ENCODE measurements at regions not wholly inside any gene's neighbourhood (a gene's known extent, or its start where the extent isn't known, plus 50 kb on each side); places are given as distances from the start of the nearest gene placed in this dataset.

DNA sequence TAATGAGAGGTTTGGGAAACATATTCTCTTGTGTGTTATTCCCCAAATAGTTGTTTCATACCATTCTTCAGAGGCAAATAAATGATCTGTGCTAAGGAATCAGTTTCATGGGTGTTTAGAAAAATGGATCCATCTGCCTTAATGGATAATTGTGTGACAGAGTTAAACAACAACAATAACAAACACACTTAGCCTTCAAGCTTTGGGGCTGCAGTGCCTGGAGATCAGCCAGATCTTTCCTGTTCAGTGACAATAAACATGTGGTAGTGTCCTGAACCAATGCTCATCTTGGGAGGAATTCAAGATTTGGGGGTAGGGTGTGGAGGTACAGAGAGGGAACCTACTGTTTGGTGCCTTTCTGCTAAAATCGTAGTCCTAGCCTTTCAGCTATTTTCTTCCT is 93.7 kb upstream of the PRICKLE1 start:
- no peak for TF ChIP-seq CREB1 (CRISPR knock-in tag; IDR thresholded peaks at IDR 0.05)
- no peak for TF ChIP-seq ATF1 (CRISPR knock-in tag; IDR thresholded peaks at IDR 0.05)
- no peak for TF ChIP-seq TEAD4 (CRISPR knock-in tag; IDR thresholded peaks at IDR 0.05)
- TF ChIP-seq IRF2 (CRISPR knock-in tag; IDR thresholded peaks at IDR 0.05; ENCODE audit: borderline replicate concordance, low read depth) = no peak
- no peak for TF ChIP-seq ZNF121 (CRISPR knock-in tag; IDR thresholded peaks at IDR 0.05)
- no peak for TF ChIP-seq HMGA2 (CRISPR knock-in tag; IDR thresholded peaks at IDR 0.05)
- TF ChIP-seq, protein P1, sequence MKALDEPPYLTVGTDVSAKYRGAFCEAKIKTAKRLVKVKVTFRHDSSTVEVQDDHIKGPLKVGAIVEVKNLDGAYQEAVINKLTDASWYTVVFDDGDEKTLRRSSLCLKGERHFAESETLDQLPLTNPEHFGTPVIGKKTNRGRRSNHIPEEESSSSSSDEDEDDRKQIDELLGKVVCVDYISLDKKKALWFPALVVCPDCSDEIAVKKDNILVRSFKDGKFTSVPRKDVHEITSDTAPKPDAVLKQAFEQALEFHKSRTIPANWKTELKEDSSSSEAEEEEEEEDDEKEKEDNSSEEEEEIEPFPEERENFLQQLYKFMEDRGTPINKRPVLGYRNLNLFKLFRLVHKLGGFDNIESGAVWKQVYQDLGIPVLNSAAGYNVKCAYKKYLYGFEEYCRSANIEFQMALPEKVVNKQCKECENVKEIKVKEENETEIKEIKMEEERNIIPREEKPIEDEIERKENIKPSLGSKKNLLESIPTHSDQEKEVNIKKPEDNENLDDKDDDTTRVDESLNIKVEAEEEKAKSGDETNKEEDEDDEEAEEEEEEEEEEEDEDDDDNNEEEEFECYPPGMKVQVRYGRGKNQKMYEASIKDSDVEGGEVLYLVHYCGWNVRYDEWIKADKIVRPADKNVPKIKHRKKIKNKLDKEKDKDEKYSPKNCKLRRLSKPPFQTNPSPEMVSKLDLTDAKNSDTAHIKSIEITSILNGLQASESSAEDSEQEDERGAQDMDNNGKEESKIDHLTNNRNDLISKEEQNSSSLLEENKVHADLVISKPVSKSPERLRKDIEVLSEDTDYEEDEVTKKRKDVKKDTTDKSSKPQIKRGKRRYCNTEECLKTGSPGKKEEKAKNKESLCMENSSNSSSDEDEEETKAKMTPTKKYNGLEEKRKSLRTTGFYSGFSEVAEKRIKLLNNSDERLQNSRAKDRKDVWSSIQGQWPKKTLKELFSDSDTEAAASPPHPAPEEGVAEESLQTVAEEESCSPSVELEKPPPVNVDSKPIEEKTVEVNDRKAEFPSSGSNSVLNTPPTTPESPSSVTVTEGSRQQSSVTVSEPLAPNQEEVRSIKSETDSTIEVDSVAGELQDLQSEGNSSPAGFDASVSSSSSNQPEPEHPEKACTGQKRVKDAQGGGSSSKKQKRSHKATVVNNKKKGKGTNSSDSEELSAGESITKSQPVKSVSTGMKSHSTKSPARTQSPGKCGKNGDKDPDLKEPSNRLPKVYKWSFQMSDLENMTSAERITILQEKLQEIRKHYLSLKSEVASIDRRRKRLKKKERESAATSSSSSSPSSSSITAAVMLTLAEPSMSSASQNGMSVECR (CRISPR knock-in tag; IDR thresholded peaks at IDR 0.05; ENCODE audit: borderline replicate concordance) = no peak
- TF ChIP-seq, protein P2, sequence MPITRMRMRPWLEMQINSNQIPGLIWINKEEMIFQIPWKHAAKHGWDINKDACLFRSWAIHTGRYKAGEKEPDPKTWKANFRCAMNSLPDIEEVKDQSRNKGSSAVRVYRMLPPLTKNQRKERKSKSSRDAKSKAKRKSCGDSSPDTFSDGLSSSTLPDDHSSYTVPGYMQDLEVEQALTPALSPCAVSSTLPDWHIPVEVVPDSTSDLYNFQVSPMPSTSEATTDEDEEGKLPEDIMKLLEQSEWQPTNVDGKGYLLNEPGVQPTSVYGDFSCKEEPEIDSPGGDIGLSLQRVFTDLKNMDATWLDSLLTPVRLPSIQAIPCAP (CRISPR knock-in tag; IDR thresholded peaks at IDR 0.05) = no peak
- TF ChIP-seq FOXK1 (CRISPR knock-in tag; IDR thresholded peaks at IDR 0.05) = no peak
- no peak for TF ChIP-seq ZNF423 (CRISPR knock-in tag; IDR thresholded peaks at IDR 0.05)
- TF ChIP-seq, protein P3, sequence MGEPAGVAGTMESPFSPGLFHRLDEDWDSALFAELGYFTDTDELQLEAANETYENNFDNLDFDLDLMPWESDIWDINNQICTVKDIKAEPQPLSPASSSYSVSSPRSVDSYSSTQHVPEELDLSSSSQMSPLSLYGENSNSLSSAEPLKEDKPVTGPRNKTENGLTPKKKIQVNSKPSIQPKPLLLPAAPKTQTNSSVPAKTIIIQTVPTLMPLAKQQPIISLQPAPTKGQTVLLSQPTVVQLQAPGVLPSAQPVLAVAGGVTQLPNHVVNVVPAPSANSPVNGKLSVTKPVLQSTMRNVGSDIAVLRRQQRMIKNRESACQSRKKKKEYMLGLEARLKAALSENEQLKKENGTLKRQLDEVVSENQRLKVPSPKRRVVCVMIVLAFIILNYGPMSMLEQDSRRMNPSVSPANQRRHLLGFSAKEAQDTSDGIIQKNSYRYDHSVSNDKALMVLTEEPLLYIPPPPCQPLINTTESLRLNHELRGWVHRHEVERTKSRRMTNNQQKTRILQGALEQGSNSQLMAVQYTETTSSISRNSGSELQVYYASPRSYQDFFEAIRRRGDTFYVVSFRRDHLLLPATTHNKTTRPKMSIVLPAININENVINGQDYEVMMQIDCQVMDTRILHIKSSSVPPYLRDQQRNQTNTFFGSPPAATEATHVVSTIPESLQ (CRISPR knock-in tag; IDR thresholded peaks at IDR 0.05) = no peak
- TF ChIP-seq ZNF138 (CRISPR knock-in tag; conservative IDR thresholded peaks at IDR 0.05) = no peak
- no peak for TF ChIP-seq FOXJ3 (CRISPR knock-in tag; IDR thresholded peaks at IDR 0.05; ENCODE audit: borderline replicate concordance)
- no peak for TF ChIP-seq ZNF671 (CRISPR knock-in tag; IDR thresholded peaks at IDR 0.05)
- TF ChIP-seq MXD4 (CRISPR knock-in tag; IDR thresholded peaks at IDR 0.05; ENCODE audit: borderline replicate concordance) = no peak
- TF ChIP-seq, protein P4, sequence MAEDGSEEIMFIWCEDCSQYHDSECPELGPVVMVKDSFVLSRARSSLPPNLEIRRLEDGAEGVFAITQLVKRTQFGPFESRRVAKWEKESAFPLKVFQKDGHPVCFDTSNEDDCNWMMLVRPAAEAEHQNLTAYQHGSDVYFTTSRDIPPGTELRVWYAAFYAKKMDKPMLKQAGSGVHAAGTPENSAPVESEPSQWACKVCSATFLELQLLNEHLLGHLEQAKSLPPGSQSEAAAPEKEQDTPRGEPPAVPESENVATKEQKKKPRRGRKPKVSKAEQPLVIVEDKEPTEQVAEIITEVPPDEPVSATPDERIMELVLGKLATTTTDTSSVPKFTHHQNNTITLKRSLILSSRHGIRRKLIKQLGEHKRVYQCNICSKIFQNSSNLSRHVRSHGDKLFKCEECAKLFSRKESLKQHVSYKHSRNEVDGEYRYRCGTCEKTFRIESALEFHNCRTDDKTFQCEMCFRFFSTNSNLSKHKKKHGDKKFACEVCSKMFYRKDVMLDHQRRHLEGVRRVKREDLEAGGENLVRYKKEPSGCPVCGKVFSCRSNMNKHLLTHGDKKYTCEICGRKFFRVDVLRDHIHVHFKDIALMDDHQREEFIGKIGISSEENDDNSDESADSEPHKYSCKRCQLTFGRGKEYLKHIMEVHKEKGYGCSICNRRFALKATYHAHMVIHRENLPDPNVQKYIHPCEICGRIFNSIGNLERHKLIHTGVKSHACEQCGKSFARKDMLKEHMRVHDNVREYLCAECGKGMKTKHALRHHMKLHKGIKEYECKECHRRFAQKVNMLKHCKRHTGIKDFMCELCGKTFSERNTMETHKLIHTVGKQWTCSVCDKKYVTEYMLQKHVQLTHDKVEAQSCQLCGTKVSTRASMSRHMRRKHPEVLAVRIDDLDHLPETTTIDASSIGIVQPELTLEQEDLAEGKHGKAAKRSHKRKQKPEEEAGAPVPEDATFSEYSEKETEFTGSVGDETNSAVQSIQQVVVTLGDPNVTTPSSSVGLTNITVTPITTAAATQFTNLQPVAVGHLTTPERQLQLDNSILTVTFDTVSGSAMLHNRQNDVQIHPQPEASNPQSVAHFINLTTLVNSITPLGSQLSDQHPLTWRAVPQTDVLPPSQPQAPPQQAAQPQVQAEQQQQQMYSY (CRISPR knock-in tag; IDR thresholded peaks at IDR 0.05) = no peak
- no peak for DNase-seq (ENCODE audit: low spot score)
- Mint-ChIP-seq H3K9me3 (no peaks in the 10 kb centered on the region; the same call in 1 of the 2 replicates), H3K27me3 (ENCODE audit: low read depth) (no peaks in the 10 kb centered on the region), H3K4me1 (peaks cover 18% of the 10 kb centered on the region), H3K36me3 (no peaks in the 10 kb centered on the region), H3K4me3 (no peak overlapping the region), H3K27ac (no peak overlapping the region)
- CTCF ChIA-PET = no interaction called here
- POLR2A ChIA-PET = no interaction called here
- ATAC-seq = no peak

DNA sequence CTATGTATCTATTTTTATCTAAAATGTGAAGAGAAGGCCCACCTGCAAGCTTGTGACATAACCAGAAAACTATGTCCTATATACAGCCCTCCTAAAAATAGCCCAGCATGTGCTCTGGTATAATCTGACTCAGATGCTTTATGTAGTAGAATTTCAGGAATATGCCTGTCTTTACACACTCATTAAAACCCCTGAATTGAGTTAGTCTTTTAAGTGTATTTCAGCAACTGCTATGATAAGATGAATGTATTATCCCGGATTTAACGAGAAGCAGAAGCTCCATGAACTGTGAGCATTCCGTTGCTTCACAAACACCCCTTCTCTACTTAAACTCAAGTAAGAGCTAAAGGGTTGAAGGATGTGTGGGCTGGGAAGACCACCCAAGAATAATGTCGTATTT is 89.9 kb upstream of the PRICKLE1 start:
- H3K36me3 Mint-ChIP-seq = no peaks in the 10 kb centered on the region
- ChIA-PET POLR2A (no interaction called here), CTCF (interaction anchor here (0.6 to 1.1 kb wide), 2 partner anchors 9 to 432 kb away, joined by 4 read pairs; no protein-coding TSS in a partner anchor)
- H3K27ac Mint-ChIP-seq = no peak overlapping the region
- no peaks in the 10 kb centered on the region; the same call in 1 of the 2 replicates for H3K27me3 Mint-ChIP-seq (ENCODE audit: low read depth)
- TF ChIP-seq NR1H2 (CRISPR knock-in tag; IDR thresholded peaks at IDR 0.05) (no peak), HMGA2 (CRISPR knock-in tag; IDR thresholded peaks at IDR 0.05) (no peak), SMAD3 (CRISPR knock-in tag; IDR thresholded peaks at IDR 0.05; ENCODE audit: borderline replicate concordance) (no peak)
- TF ChIP-seq, protein P5, sequence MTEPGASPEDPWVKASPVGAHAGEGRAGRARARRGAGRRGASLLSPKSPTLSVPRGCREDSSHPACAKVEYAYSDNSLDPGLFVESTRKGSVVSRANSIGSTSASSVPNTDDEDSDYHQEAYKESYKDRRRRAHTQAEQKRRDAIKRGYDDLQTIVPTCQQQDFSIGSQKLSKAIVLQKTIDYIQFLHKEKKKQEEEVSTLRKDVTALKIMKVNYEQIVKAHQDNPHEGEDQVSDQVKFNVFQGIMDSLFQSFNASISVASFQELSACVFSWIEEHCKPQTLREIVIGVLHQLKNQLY (CRISPR knock-in tag; IDR thresholded peaks at IDR 0.05) = no peak
- H3K9me3 Mint-ChIP-seq = peaks cover 3% of the 10 kb centered on the region
- ATAC-seq (no peak), DNase-seq (ENCODE audit: low spot score) (no peak)
- H3K4me3 Mint-ChIP-seq = no peak overlapping the region
- peaks cover 14% of the 10 kb centered on the region for H3K4me1 Mint-ChIP-seq

All from WTC11 (cell line).